ENCODE measurements at regions not wholly inside any gene's neighbourhood (a gene's known extent, or its start where the extent isn't known, plus 50 kb on each side); places are given as distances from the start of the nearest gene placed in this dataset.

GRCh38 chr9:28927691-28928090, 1354.4 kb upstream of the C9orf72 start:
- TF ChIP-seq YY1 (IDR thresholded peaks at IDR 0.05; ENCODE audit: insufficient read depth, insufficient read length) (no peak), ZNF274 (IDR thresholded peaks at IDR 0.05; ENCODE audit: low read depth, low read length) (no peak), SUZ12 (IDR thresholded peaks at IDR 0.05; ENCODE audit: extremely low read depth, insufficient read depth, insufficient read length) (no peak)

Measured in NT2/D1 (cell line).